ENCODE measurements at regions not wholly inside any gene's neighbourhood (a gene's known extent, or its start where the extent isn't known, plus 50 kb on each side); places are given as distances from the start of the nearest gene placed in this dataset.

- no peaks in the 10 kb centered on the region for H3K36me3 Mint-ChIP-seq (ENCODE audit: low read depth)
- no peak overlapping the region for H3K4me3 Mint-ChIP-seq
- no peak overlapping the region for H3K27ac Mint-ChIP-seq
- ChIA-PET POLR2A (no interaction called here), CTCF (no interaction called here)
- no peaks in the 10 kb centered on the region for H3K27me3 Mint-ChIP-seq
- no peak for DNase-seq
- H3K4me1 Mint-ChIP-seq, result no peaks in the 10 kb centered on the region
- H3K9me3 Mint-ChIP-seq, result peaks cover 2% of the 10 kb centered on the region
Observed at GRCh38 chr3:95434491-95434890, 1371.6 kb downstream of the NSUN3 start.

- Mint-ChIP-seq H3K4me1 (no peaks in the 10 kb centered on the region), H3K27ac (no peak overlapping the region), H3K9me3 (peaks cover 2% of the 10 kb centered on the region), H3K4me3 (no peak overlapping the region), H3K27me3 (no peaks in the 10 kb centered on the region), H3K36me3 (ENCODE audit: low read depth) (no peaks in the 10 kb centered on the region)
- CTCF ChIA-PET, result no interaction called here
- DNase-seq, result no peak
- POLR2A ChIA-PET, result no interaction called here
Observed at GRCh38 chr3:95437409-95437808, 1374.5 kb downstream of the NSUN3 start.

GRCh38 chr3:95438274-95438673 is 1375.4 kb downstream of the NSUN3 start:
- Mint-ChIP-seq H3K9me3 (peaks cover 2% of the 10 kb centered on the region), H3K27me3 (no peaks in the 10 kb centered on the region), H3K27ac (no peak overlapping the region), H3K4me1 (no peaks in the 10 kb centered on the region), H3K36me3 (ENCODE audit: low read depth) (no peaks in the 10 kb centered on the region), H3K4me3 (no peak overlapping the region)
- ChIA-PET CTCF (no interaction called here), POLR2A (no interaction called here)
- no peak for DNase-seq

GRCh38 chr3:95442766-95443165 is 1371.6 kb upstream of the EPHA6 start:
- ChIA-PET CTCF (no interaction called here), POLR2A (no interaction called here)
- H3K4me1 Mint-ChIP-seq, result no peaks in the 10 kb centered on the region
- H3K27me3 Mint-ChIP-seq, result no peaks in the 10 kb centered on the region
- DNase-seq, result no peak
- H3K27ac Mint-ChIP-seq, result no peak overlapping the region
- no peak overlapping the region for H3K4me3 Mint-ChIP-seq
- no peaks in the 10 kb centered on the region for H3K36me3 Mint-ChIP-seq (ENCODE audit: low read depth)
- H3K9me3 Mint-ChIP-seq, result no peaks in the 10 kb centered on the region

DNA sequence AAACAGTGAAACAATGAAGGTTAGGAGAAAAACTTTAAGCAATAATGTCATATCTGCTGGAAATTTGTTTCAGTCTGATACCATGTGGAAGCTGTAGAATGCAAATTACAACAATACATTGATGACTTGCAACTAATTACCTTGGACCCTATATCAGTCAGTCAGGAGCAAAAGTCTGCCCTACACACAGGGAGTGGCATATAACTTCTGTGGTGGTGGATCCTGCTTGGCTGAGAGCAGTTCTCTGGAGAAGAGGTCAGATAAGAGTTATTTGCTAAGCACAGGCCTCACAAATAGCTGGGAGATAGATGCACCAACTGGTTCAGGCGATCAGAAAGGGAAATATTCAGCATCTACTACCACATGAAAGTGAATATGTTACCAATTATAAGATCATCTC is 1364.6 kb upstream of the EPHA6 start:
- no peak for DNase-seq
- H3K27me3 Mint-ChIP-seq, result no peaks in the 10 kb centered on the region
- H3K9me3 Mint-ChIP-seq, result no peaks in the 10 kb centered on the region
- no peak overlapping the region for H3K27ac Mint-ChIP-seq
- POLR2A ChIA-PET, result no interaction called here
- H3K36me3 Mint-ChIP-seq (ENCODE audit: low read depth), result no peaks in the 10 kb centered on the region
- H3K4me3 Mint-ChIP-seq, result no peak overlapping the region
- H3K4me1 Mint-ChIP-seq, result no peaks in the 10 kb centered on the region
- CTCF ChIA-PET, result no interaction called here

- no peak overlapping the region for H3K4me3 Mint-ChIP-seq
- no peaks in the 10 kb centered on the region for H3K9me3 Mint-ChIP-seq
- H3K4me1 Mint-ChIP-seq, result no peaks in the 10 kb centered on the region
- no peaks in the 10 kb centered on the region for H3K27me3 Mint-ChIP-seq
- no peak overlapping the region for H3K27ac Mint-ChIP-seq
- CTCF ChIA-PET, result no interaction called here
- H3K36me3 Mint-ChIP-seq (ENCODE audit: low read depth), result no peaks in the 10 kb centered on the region
- DNase-seq, result no peak
- POLR2A ChIA-PET, result no interaction called here
Observed at GRCh38 chr3:95453242-95453641, 1361.2 kb upstream of the EPHA6 start.

- Mint-ChIP-seq H3K9me3 (peaks cover 3% of the 10 kb centered on the region), H3K4me1 (no peaks in the 10 kb centered on the region), H3K27ac (no peak overlapping the region), H3K36me3 (ENCODE audit: low read depth) (no peaks in the 10 kb centered on the region), H3K4me3 (no peak overlapping the region), H3K27me3 (no peaks in the 10 kb centered on the region)
- no peak for DNase-seq
- POLR2A ChIA-PET, result no interaction called here
- CTCF ChIA-PET, result no interaction called here
Observed at GRCh38 chr3:95456835-95457234, 1357.6 kb upstream of the EPHA6 start.

DNA sequence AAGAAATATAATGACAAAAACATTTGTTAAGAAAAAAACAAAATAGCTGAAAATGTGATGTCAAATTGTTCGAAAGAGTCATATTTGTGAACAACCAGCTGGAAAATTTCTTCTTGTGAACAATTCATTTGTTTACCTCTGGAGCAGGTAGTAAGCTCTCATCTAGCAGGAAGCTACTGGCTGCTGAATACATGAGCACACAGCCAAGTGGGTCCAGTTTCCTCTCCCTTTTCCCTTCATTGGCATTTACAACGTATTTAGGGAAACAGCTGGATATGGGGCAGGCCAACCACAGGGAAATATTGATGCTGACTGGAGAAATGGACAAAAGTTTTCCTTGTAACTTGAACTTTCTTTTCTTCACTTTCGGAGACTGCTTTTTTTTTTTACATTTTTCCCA is 1354.7 kb upstream of the EPHA6 start:
- no peaks in the 10 kb centered on the region for H3K4me1 Mint-ChIP-seq
- no peaks in the 10 kb centered on the region for H3K27me3 Mint-ChIP-seq
- no peak overlapping the region for H3K4me3 Mint-ChIP-seq
- no peak overlapping the region for H3K27ac Mint-ChIP-seq
- CTCF ChIA-PET, result no interaction called here
- no peak for DNase-seq
- H3K9me3 Mint-ChIP-seq, result peaks cover 6% of the 10 kb centered on the region
- H3K36me3 Mint-ChIP-seq (ENCODE audit: low read depth), result no peaks in the 10 kb centered on the region
- POLR2A ChIA-PET, result no interaction called here

GRCh38 chr3:95460274-95460673 is 1354.1 kb upstream of the EPHA6 start:
- ChIA-PET POLR2A (no interaction called here), CTCF (no interaction called here)
- Mint-ChIP-seq H3K9me3 (peaks cover 6% of the 10 kb centered on the region), H3K4me3 (no peak overlapping the region), H3K27me3 (no peaks in the 10 kb centered on the region), H3K27ac (no peak overlapping the region), H3K4me1 (no peaks in the 10 kb centered on the region), H3K36me3 (ENCODE audit: low read depth) (no peaks in the 10 kb centered on the region)
- DNase-seq, result no peak

DNA sequence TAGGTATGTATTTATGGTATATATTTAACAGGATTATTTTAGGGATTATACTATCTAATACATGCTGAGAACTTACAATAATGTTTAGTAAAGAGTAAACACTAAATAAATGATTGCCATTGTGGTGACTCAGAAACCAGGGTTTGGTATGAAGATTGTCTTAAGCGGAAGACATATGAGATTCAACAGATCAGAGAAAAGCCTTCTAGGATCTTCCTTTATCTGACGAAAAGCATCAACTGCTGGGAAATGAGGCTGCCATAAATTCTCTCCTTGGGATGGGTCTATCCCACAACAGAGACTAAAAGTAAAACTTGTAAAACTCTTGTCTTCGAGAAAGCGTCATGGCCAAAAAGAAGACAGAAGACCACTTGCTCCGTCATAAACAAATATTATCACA is 1352.2 kb upstream of the EPHA6 start:
- H3K27ac Mint-ChIP-seq, result no peak overlapping the region
- no peaks in the 10 kb centered on the region for H3K36me3 Mint-ChIP-seq (ENCODE audit: low read depth)
- H3K9me3 Mint-ChIP-seq, result peaks cover 10% of the 10 kb centered on the region
- H3K4me1 Mint-ChIP-seq, result no peaks in the 10 kb centered on the region
- POLR2A ChIA-PET, result no interaction called here
- CTCF ChIA-PET, result no interaction called here
- no peak for DNase-seq
- no peaks in the 10 kb centered on the region for H3K27me3 Mint-ChIP-seq
- no peak overlapping the region for H3K4me3 Mint-ChIP-seq

DNA sequence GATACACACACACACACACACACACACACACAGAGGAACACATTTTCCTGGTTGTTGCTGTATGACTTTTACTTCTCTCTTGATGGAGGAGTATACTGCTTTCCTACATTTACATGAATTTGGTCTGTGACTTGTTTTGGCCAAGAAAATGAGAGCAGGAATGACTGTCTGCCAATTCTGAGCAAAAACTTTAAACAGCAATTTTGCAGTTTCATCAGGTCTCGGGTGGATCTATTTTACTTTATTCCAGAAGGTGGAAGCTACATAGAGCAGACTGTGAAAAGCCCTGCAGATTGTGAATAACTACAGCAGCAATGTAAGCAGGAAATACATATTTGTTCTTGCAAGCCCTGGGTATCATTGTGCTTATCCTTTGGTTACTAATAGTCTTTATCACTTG is 1350.0 kb upstream of the EPHA6 start:
- Mint-ChIP-seq H3K27me3 (no peaks in the 10 kb centered on the region), H3K9me3 (peaks cover 9% of the 10 kb centered on the region), H3K27ac (no peak overlapping the region), H3K4me1 (no peaks in the 10 kb centered on the region), H3K4me3 (no peak overlapping the region), H3K36me3 (ENCODE audit: low read depth) (no peaks in the 10 kb centered on the region)
- CTCF ChIA-PET, result no interaction called here
- POLR2A ChIA-PET, result no interaction called here
- no peak for DNase-seq

- Mint-ChIP-seq H3K4me1 (no peaks in the 10 kb centered on the region), H3K36me3 (ENCODE audit: low read depth) (no peaks in the 10 kb centered on the region), H3K9me3 (peaks cover 9% of the 10 kb centered on the region), H3K4me3 (no peak overlapping the region), H3K27me3 (no peaks in the 10 kb centered on the region), H3K27ac (no peak overlapping the region)
- POLR2A ChIA-PET, result no interaction called here
- CTCF ChIA-PET, result no interaction called here
- no peak for DNase-seq
Observed at GRCh38 chr3:95468331-95468730, 1346.1 kb upstream of the EPHA6 start.

GRCh38 chr3:95474338-95474737 is 1340.1 kb upstream of the EPHA6 start:
- CTCF ChIA-PET, result no interaction called here
- H3K27me3 Mint-ChIP-seq, result no peaks in the 10 kb centered on the region
- H3K27ac Mint-ChIP-seq, result no peak overlapping the region
- H3K4me1 Mint-ChIP-seq, result no peaks in the 10 kb centered on the region
- DNase-seq, result no peak
- no peaks in the 10 kb centered on the region for H3K36me3 Mint-ChIP-seq (ENCODE audit: low read depth)
- POLR2A ChIA-PET, result no interaction called here
- H3K9me3 Mint-ChIP-seq, result peaks cover 4% of the 10 kb centered on the region
- no peak overlapping the region for H3K4me3 Mint-ChIP-seq

DNA sequence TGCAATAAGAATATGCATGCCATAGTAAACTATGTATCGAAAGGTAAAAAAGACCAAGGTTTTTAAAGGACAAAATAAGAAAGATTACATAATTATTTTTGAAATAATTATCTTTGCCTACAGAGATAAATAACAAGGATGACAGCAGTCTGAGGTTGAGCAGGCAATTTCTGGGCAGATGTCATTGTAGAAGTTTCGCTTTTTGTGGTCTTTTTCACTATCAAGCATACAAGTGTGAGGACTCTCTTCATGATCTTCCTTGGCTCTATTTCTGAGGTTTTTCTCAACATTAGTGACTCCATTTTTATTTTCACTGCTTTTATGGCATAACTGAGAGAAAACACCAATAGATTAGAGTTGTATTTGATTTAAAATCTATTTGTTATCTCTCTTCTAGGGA is 1337.9 kb upstream of the EPHA6 start:
- ChIA-PET CTCF (no interaction called here), POLR2A (no interaction called here)
- no peak overlapping the region for H3K27ac Mint-ChIP-seq
- no peaks in the 10 kb centered on the region for H3K4me1 Mint-ChIP-seq
- H3K9me3 Mint-ChIP-seq, result peaks cover 4% of the 10 kb centered on the region
- H3K27me3 Mint-ChIP-seq, result no peaks in the 10 kb centered on the region
- no peaks in the 10 kb centered on the region for H3K36me3 Mint-ChIP-seq (ENCODE audit: low read depth)
- DNase-seq, result no peak
- H3K4me3 Mint-ChIP-seq, result no peak overlapping the region

DNA sequence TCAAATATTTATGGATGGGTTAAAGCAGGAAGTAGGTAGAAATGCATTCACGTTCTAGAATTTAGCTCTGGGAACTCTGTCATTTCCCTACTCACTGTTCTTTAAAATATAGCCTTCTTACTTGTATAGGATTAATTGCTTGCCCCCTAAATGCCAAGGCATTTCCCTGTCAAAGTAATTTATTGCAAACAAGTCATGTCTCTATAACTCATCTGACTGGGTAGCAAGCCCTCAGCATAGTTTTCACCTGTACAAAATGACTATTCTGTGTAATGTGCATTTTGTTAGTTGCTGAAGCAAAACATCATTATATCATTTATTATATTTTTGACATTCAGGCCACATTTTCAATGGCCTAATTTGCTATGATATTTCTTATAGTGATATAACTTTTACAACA is 1308.2 kb upstream of the EPHA6 start:
- Mint-ChIP-seq H3K27me3 (no peaks in the 10 kb centered on the region), H3K9me3 (peaks cover 2% of the 10 kb centered on the region), H3K4me3 (no peak overlapping the region), H3K4me1 (no peaks in the 10 kb centered on the region), H3K36me3 (ENCODE audit: low read depth) (no peaks in the 10 kb centered on the region), H3K27ac (no peak overlapping the region)
- POLR2A ChIA-PET, result no interaction called here
- DNase-seq, result no peak
- CTCF ChIA-PET, result no interaction called here

Data from activated CD4-positive, alpha-beta T cell treated with anti-CD3 and anti-CD28 coated beads, Interleukin-2, amount 10 ng/mL, durations not matched to agents 7 days and 5 days (primary cell).